ENCODE measurements at regions not wholly inside any gene's neighbourhood (a gene's known extent, or its start where the extent isn't known, plus 50 kb on each side); places are given as distances from the start of the nearest gene placed in this dataset.

DNA sequence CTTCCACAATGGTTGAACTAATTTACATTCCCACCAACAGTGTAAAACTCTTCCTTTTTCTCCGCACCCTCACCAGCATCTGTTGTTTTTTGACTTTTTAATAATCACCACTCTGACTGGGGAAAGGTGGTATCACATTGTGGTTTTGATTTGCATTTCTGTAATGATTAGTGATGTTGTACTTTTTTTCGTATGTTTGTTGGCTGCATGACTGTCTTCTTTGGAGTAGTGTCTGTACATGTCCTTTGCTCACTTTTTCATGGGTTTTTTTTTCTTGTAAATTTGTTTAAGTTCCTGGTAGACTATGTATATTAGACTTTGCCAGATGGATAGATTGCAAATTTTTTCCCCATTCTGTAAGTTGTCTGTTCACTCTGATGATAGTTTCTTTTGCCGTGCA, 574.8 kb downstream of the KCNJ3 start:
- Mint-ChIP-seq H3K27me3 (ENCODE audit: low read depth) (peaks cover 3% of the 10 kb centered on the region; the same call in 1 of the 2 replicates), H3K27ac (no peak overlapping the region), H3K4me3 (no peak overlapping the region), H3K36me3 (ENCODE audit: insufficient read depth in 1 of 3, low read depth in 3 of 3) (no peaks in the 10 kb centered on the region), H3K4me1 (no peaks in the 10 kb centered on the region), H3K9me3 (no peaks in the 10 kb centered on the region; a peak in 1 of 5 replicates)
- no peak for DNase-seq
- Histone ChIP-seq H3K9me3 (ENCODE audit: control insufficient read depth, low read depth, low read length) (no peaks in the 10 kb centered on the region), H3K23ac (ENCODE audit: insufficient read length, low read depth, low read length) (no peak overlapping the region), H4K20me1 (ENCODE audit: control insufficient read depth, insufficient read depth, insufficient read length) (no peaks in the 10 kb centered on the region), H3T11ph (ENCODE audit: low read length) (no peak overlapping the region), H2BK20ac (ENCODE audit: low read depth, low read length, poor library complexity, severe bottlenecking) (no peak overlapping the region), H3K14ac (ENCODE audit: insufficient read depth, low read length) (no peak overlapping the region), H3K4me1 (ENCODE audit: insufficient read depth, low read length) (no peaks in the 10 kb centered on the region), H3K27ac (ENCODE audit: insufficient read length, low read depth, low read length) (no peak overlapping the region), H3K4ac (ENCODE audit: low read depth, low read length) (no peak overlapping the region), H3K18ac (ENCODE audit: insufficient read length, low read depth, low read length) (no peak overlapping the region), H3K79me1 (ENCODE audit: insufficient read depth, low read depth, low read length, poor library complexity, severe bottlenecking) (no peaks in the 10 kb centered on the region), H4K5ac (ENCODE audit: insufficient read length, low read depth, low read length) (no peak overlapping the region), H3K79me2 (ENCODE audit: insufficient read depth, low read length) (no peaks in the 10 kb centered on the region), H3K56ac (ENCODE audit: insufficient read length, low read depth, low read length) (no peak overlapping the region), H2BK5ac (ENCODE audit: insufficient read length, low read length) (no peak overlapping the region), H3K23me2 (ENCODE audit: insufficient read length, low read depth, low read length, poor library complexity, severe bottlenecking) (no peaks in the 10 kb centered on the region), H2AK5ac (ENCODE audit: insufficient read length, low read length) (no peak overlapping the region), H2AFZ (ENCODE audit: low read length) (no peak overlapping the region), H4K8ac (replicated peaks; ENCODE audit: insufficient read length, low read depth, low read length) (no peak overlapping the region), H3K9ac (ENCODE audit: extremely low read depth, insufficient read length, low read length) (no peak overlapping the region), H2BK120ac (ENCODE audit: low read depth, low read length, poor library complexity, severe bottlenecking) (no peak overlapping the region), H3K27me3 (ENCODE audit: insufficient read depth, low read length) (no peaks in the 10 kb centered on the region), H4K91ac (ENCODE audit: insufficient read length, low read depth, low read length) (no peak overlapping the region), H2BK15ac (ENCODE audit: low read depth, low read length) (no peak overlapping the region), H3K4me2 (ENCODE audit: insufficient read depth, insufficient read length, low read length) (no peak overlapping the region), H2BK12ac (ENCODE audit: insufficient read length, low read depth, low read length) (no peak overlapping the region)
- TF ChIP-seq, protein P1, sequence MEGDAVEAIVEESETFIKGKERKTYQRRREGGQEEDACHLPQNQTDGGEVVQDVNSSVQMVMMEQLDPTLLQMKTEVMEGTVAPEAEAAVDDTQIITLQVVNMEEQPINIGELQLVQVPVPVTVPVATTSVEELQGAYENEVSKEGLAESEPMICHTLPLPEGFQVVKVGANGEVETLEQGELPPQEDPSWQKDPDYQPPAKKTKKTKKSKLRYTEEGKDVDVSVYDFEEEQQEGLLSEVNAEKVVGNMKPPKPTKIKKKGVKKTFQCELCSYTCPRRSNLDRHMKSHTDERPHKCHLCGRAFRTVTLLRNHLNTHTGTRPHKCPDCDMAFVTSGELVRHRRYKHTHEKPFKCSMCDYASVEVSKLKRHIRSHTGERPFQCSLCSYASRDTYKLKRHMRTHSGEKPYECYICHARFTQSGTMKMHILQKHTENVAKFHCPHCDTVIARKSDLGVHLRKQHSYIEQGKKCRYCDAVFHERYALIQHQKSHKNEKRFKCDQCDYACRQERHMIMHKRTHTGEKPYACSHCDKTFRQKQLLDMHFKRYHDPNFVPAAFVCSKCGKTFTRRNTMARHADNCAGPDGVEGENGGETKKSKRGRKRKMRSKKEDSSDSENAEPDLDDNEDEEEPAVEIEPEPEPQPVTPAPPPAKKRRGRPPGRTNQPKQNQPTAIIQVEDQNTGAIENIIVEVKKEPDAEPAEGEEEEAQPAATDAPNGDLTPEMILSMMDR (conservative IDR thresholded peaks at IDR 0.05) = no peak
- no CpG with 5 or more reads among the region's 3 CpGs for WGBS (ENCODE audit: extremely low coverage, insufficient read length, low lambda C conversion rate)

Measured in H9 (cell line).